GM18505 (cell line): ENCODE measurements at regions not wholly inside any gene's neighbourhood (a gene's known extent, or its start where the extent isn't known, plus 50 kb on each side); places are given as distances from the start of the nearest gene placed in this dataset.

Experiments
- ATAC-seq: cut with Tn5 transposase; IDR thresholded peaks from one replicate; pipeline ENCODE4 v1.9.1; 2021; ENCODE audit not compliant: unreplicated experiment
- POLR2A ChIP-seq: IDR thresholded peaks from 4 replicates; pipeline ENCODE4 v1.6.1; 2011; ENCODE audit warnings: borderline replicate concordance; ENCODE audit not compliant: insufficient read depth, insufficient read length; ENCODE audit errors: extremely low read depth

GRCh38 chr20:22384978-22385377, 199.4 kb downstream of the FOXA2 start:
- ATAC-seq: no peak
- no peak for TF ChIP-seq POLR2A

- no peak for ATAC-seq
- no peak for TF ChIP-seq POLR2A
Observed at GRCh38 chr20:22383156-22383555, 201.2 kb downstream of the FOXA2 start.

- TF ChIP-seq POLR2A: no peak
- ATAC-seq: no peak
Observed at GRCh38 chr20:22382742-22383141, 201.6 kb downstream of the FOXA2 start.

GRCh38 chr20:22381812-22382416, 202.5 kb downstream of the FOXA2 start:
- TF ChIP-seq POLR2A: no peak
- ATAC-seq: no peak

GRCh38 chr20:22379472-22379871, 204.9 kb downstream of the FOXA2 start:
- TF ChIP-seq POLR2A: no peak
- no peak for ATAC-seq

GRCh38 chr20:22374678-22375590, 209.4 kb downstream of the FOXA2 start:
- TF ChIP-seq POLR2A: no peak
- ATAC-seq: no peak

- no peak for TF ChIP-seq POLR2A
- ATAC-seq: no peak
Observed at GRCh38 chr20:22374066-22374465, 210.3 kb downstream of the FOXA2 start.

GRCh38 chr20:22373164-22373895, 211.0 kb downstream of the FOXA2 start:
- TF ChIP-seq POLR2A: no peak
- no peak for ATAC-seq

GRCh38 chr20:22371843-22372242, 212.5 kb downstream of the FOXA2 start:
- peak; percentile 92 for ATAC-seq
- no peak for TF ChIP-seq POLR2A

GRCh38 chr20:22370137-22370536, 214.2 kb downstream of the FOXA2 start:
- no peak for ATAC-seq
- no peak for TF ChIP-seq POLR2A

GRCh38 chr20:22369100-22369499, 215.3 kb downstream of the FOXA2 start:
- TF ChIP-seq POLR2A: no peak

GRCh38 chr20:22368235-22368634, 216.1 kb downstream of the FOXA2 start:
- no peak for TF ChIP-seq POLR2A
- no peak for ATAC-seq

More at GRCh38 chr20:22369100-22369499, 215.3 kb downstream of the FOXA2 start:
- no peak for ATAC-seq

GRCh38 chr20:22366631-22367030, 217.7 kb downstream of the FOXA2 start:
- no peak for TF ChIP-seq POLR2A
- ATAC-seq: no peak

GRCh38 chr20:22354647-22355046, 229.7 kb downstream of the FOXA2 start:
- TF ChIP-seq POLR2A: no peak
- no peak for ATAC-seq

- no peak for TF ChIP-seq POLR2A
- ATAC-seq: no peak
Observed at GRCh38 chr20:22353586-22353985, 230.8 kb downstream of the FOXA2 start.
